Ovary (tissue), 7 donors: ENCODE measurements at regions not wholly inside any gene's neighbourhood (a gene's known extent, or its start where the extent isn't known, plus 50 kb on each side); places are given as distances from the start of the nearest gene placed in this dataset.

ENCODE experiments used
- DNase-seq, 5 donors: peaks; one replicate each; pipeline ENCODE4 v3.0.0-alpha.2; 2019 to 2020
- H3K27ac ChIP-seq, 2 donors: fragments of 200-600 bp; one replicate each; pipeline versions ENCODE4 v1.5.1 to v1.8.0; 2019 to 2022
- H3K27me3 ChIP-seq: fragments of 200-600 bp; one replicate; pipeline ENCODE4 v1.8.0; 2022
- H3K36me3 ChIP-seq: fragments of 200-600 bp; sonication (generic); one replicate; pipeline ENCODE4 v1.5.1; 2019
- H3K4me1 ChIP-seq: one replicate; pipeline ENCODE4 v1.8.1; 2013; ENCODE audit warnings: mild to moderate bottlenecking, moderate library complexity; ENCODE audit not compliant: insufficient read depth
- H3K4me3 ChIP-seq: fragments of 200-600 bp; sonication (generic); one replicate; pipeline ENCODE4 v1.5.1; 2017
- H3K9me3 ChIP-seq, 2 donors: fragments of 200-600 bp in 1 of 2; sonication (generic) in 1 of 2; one replicate each; pipeline versions ENCODE4 v1.5.1 to v1.8.1; 2013 to 2019; ENCODE audit warnings: mild to moderate bottlenecking in 1 of 2, moderate library complexity in 1 of 2
- EP300 ChIP-seq: sonication (generic); formaldehyde crosslinking; IDR thresholded peaks from one replicate; pipeline ENCODE4 v1.6.1; 2017; ENCODE audit warnings: antibody characterized with exemption
- POLR2A ChIP-seq: fragments of 450-650 bp; IDR thresholded peaks from one replicate; pipeline ENCODE4 v1.6.1; 2017; ENCODE audit warnings: antibody characterized with exemption, mild to moderate bottlenecking, moderate library complexity
- WGBS, 3 donors: extraction: QIAGEN DNeasy Blood & Tissue Kit in 1 of 3; methylation state at CpG; one replicate each; pipeline versions ENCODE4 v1.1.5 to v1.1.7; 2013 to 2017; 5-methylcytosine and 5-hydroxymethylcytosine counted together
- intact Hi-C, 4 donors: fragments of 100-400 bp; cut with DNase I; formaldehyde crosslinking; loops; one replicate each; pipeline versions ENCODE4 v1.11.0 to v1.15.1; 2022 to 2023
- TF ChIP-seq, protein P1 (sequence below), 3 donors: fragments of 450-650 bp in 2 of 3; fragments of 200-600 bp in 1 of 3; IDR thresholded peaks; one replicate each; pipeline versions ENCODE4 v1.5.1 to v1.8.0; 2016 to 2022; ENCODE audit warnings: antibody characterized with exemption in 3 of 3, mild to moderate bottlenecking in 1 of 3
- donor health status: DM: no; HTN: no; CAD: no; lungs with moderate emphysema.
- donor health status: DM: no; HTN: no; CAD: no.
- donor health status: Bipolar disorder and iron deficiency.
- donor health status: DM: no; HTN: no; CAD: no.
- donor health status: DM: yes; HTN: yes; CAD: no.

DNA sequence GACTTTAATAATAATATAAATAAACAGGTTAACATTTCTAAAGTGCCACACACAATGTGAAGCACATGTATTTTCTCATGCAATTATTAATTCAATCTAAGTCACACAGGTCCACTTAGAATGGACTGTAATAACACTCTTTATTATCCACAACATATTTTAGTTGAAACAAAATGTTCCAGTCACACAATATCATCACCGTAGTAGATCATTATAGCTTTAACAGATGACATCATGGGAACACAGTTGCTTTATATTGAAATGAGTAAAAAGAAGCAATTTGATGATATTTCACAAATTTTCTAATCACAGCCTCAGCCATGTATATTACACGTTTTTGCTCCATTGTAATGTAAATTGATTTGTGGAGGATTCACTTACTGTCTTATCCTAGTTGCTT, 266.3 kb downstream of the MEIS1 start:
- 52 to 81% (median 80%) methylated on average over 2 of the region's 2 CpGs for WGBS, 3 donors
- no peak for DNase-seq
- H3K4me3 ChIP-seq = no peak overlapping the region
- TF ChIP-seq EP300 (no peak), POLR2A (no peak)
- TF ChIP-seq, protein P1, sequence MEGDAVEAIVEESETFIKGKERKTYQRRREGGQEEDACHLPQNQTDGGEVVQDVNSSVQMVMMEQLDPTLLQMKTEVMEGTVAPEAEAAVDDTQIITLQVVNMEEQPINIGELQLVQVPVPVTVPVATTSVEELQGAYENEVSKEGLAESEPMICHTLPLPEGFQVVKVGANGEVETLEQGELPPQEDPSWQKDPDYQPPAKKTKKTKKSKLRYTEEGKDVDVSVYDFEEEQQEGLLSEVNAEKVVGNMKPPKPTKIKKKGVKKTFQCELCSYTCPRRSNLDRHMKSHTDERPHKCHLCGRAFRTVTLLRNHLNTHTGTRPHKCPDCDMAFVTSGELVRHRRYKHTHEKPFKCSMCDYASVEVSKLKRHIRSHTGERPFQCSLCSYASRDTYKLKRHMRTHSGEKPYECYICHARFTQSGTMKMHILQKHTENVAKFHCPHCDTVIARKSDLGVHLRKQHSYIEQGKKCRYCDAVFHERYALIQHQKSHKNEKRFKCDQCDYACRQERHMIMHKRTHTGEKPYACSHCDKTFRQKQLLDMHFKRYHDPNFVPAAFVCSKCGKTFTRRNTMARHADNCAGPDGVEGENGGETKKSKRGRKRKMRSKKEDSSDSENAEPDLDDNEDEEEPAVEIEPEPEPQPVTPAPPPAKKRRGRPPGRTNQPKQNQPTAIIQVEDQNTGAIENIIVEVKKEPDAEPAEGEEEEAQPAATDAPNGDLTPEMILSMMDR (IDR thresholded peaks at IDR 0.05) = no peak
- no peaks in the 10 kb centered on the region for H3K9me3 ChIP-seq
- peaks cover 4% of the 10 kb centered on the region for H3K4me1 ChIP-seq
- H3K36me3 ChIP-seq = no peaks in the 10 kb centered on the region
- H3K27me3 ChIP-seq = no peaks in the 10 kb centered on the region
- intact Hi-C loops = loop anchor here in 1 of 4 donors (10.0 kb wide), 1 partner anchor 116 kb away; no protein-coding TSS in a partner anchor
- H3K27ac ChIP-seq = no peak overlapping the region

DNA sequence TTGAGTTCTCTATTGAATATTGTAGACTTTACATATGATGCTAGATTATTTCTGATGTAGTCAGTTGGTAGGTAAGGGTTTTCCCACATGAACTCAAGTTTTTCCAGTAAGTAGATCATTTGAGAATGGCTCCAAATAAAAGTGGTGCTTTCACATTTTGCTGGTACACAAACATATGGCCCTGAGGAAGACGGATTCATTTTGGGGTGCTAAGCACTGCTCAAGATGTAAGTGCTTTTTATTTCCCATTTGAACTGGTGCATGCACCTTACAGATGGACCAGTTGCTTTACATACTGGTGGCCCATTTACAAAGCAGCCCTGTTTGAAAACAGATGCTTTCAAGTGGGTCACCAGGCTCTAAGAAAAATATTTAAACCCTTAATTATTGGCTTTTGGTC, 266.7 kb downstream of the MEIS1 start:
- H3K36me3 ChIP-seq = no peaks in the 10 kb centered on the region
- H3K27ac ChIP-seq = no peak overlapping the region
- H3K27me3 ChIP-seq = no peaks in the 10 kb centered on the region
- DNase-seq = no peak
- H3K4me3 ChIP-seq = no peak overlapping the region
- H3K4me1 ChIP-seq = peaks cover 2% of the 10 kb centered on the region
- no peak for TF ChIP-seq EP300
- TF ChIP-seq POLR2A = no peak
- intact Hi-C loops = loop anchor here in 1 of 4 donors (10.0 kb wide), 1 partner anchor 117 kb away; no protein-coding TSS in a partner anchor
- WGBS, 3 donors = 66 to 83% (median 74%) methylated on average over 1 of the region's 1 CpG
- no peaks in the 10 kb centered on the region for H3K9me3 ChIP-seq

DNA sequence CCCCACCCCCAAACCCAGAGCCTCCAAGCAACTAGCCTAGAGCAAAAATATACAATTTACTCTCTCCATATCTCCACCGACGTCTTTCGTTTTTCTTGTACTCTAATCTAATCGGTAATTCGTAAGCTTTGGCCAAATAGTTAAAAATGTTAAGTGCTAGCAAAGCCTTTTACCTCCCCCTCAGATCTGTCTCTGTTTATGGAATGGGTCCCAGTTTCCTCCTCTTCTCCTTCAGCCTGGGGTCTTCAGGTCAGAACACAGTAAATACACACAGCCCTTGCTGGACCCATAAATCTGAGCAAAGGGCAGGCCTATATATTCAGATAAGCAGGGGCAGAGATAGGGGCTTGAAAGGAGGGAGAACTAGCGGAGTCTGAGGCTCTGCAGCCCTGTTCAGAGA, 267.4 kb downstream of the MEIS1 start:
- peaks cover 2% of the 10 kb centered on the region for H3K4me1 ChIP-seq
- intact Hi-C loops = loop anchor here in 1 of 4 donors (10.0 kb wide), 1 partner anchor 118 kb away; no protein-coding TSS in a partner anchor
- no peaks in the 10 kb centered on the region for H3K36me3 ChIP-seq
- no peak overlapping the region for H3K27ac ChIP-seq
- TF ChIP-seq POLR2A (no peak), EP300 (no peak)
- 10 to 20% (median 11%) methylated on average over 6 of the region's 6 CpGs for WGBS, 3 donors
- H3K4me3 ChIP-seq = peak overlapping the region; percentile 6
- no peaks in the 10 kb centered on the region for H3K9me3 ChIP-seq
- H3K27me3 ChIP-seq = no peaks in the 10 kb centered on the region
- DNase-seq = peak in 2 of 5 donors; percentile 32 to 39

DNA sequence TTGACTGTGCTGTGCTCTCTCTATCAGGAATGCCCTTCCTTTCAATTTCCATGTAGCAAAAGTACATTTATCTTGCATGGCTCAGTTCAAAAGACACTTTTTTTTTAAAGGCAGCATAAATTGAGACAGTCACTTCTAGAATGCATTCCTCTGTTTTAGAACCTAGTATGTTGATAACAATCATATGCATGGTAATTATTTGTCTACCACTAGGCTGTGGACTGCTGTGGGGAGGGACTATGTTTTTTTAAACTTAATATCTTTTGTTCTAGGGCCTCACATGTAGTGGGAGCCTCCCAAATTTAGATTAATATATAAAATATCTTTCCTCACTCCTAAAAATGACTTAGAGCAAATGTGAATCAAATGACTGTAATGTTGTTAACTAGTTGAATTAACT, 269.9 kb downstream of the MEIS1 start:
- DNase-seq = no peak
- H3K36me3 ChIP-seq = no peaks in the 10 kb centered on the region
- peaks cover 2% of the 10 kb centered on the region for H3K4me1 ChIP-seq
- no peak overlapping the region for H3K27ac ChIP-seq
- intact Hi-C loops = loop anchor here in 1 of 4 donors (10.0 kb wide), 1 partner anchor 120 kb away; no protein-coding TSS in a partner anchor
- no peak overlapping the region for H3K4me3 ChIP-seq
- no peaks in the 10 kb centered on the region for H3K9me3 ChIP-seq
- no peaks in the 10 kb centered on the region for H3K27me3 ChIP-seq
- TF ChIP-seq EP300 (no peak), POLR2A (no peak)
- TF ChIP-seq, protein P1 (IDR thresholded peaks at IDR 0.05) = no peak

DNA sequence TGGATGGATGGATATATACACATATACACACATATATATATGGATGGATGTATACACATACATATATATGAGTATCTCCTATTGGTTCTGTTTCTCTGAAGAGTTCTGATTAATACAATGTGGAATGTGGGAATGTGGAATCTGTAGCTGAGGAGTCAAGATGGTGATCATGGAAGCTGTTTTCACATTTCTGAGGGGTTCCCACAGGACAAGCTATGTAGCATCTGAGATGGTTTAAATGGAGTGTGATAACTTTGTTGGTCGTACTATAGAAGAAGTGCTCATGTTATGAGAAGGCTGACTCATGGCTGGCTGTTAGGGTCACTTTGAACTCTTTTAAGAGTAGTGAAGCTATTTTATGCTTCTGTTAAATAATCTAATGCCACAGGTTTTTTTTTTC, 279.7 kb downstream of the MEIS1 start:
- Histone ChIP-seq H3K36me3 (no peaks in the 10 kb centered on the region), H3K4me3 (no peak overlapping the region), H3K4me1 (no peaks in the 10 kb centered on the region), H3K9me3 (no peaks in the 10 kb centered on the region), H3K27me3 (no peaks in the 10 kb centered on the region), H3K27ac (no peak overlapping the region)
- TF ChIP-seq, protein P1 (IDR thresholded peaks at IDR 0.05) = no peak
- TF ChIP-seq POLR2A (no peak), EP300 (no peak)
- 51 to 68% (median 64%) methylated on average over 1 of the region's 1 CpG for WGBS, 3 donors
- intact Hi-C loops = no loop called here
- DNase-seq = no peak
